Urothelium cell line (cell line): ENCODE measurements at regions not wholly inside any gene's neighbourhood (a gene's known extent, or its start where the extent isn't known, plus 50 kb on each side); places are given as distances from the start of the nearest gene placed in this dataset.

Experiments
- DNase-seq: peaks from one replicate; pipeline ENCODE4 v3.0.0; 2011; ENCODE audit warnings: low spot score, mixed read lengths
- FAIRE-seq: peaks from 2 replicates; lab custom pipeline; 2011; peaks lifted over from hg19 to GRCh38; lab: Jason Lieb, UNC

DNA sequence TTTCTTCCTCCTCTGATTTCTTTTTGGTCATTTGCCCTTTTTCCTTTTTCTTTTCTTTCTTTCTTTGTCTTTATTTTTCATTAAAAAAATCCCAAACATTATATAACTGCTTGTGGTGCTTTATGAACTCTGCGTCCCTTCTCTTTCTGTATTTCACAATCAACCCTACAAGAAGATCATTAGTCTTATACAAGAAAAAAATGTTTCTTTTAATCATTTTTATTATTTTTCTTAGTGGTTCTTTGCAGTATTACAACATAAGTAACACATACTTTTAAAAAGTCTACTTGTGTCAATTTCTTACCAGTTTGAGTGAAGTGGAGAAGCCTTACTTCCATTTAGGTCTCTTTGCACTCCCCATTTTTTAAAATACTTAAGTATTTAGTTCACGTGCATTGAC is 212.7 kb upstream of the SMC2 start:
- FAIRE-seq (no peak), DNase-seq (no peak)

DNA sequence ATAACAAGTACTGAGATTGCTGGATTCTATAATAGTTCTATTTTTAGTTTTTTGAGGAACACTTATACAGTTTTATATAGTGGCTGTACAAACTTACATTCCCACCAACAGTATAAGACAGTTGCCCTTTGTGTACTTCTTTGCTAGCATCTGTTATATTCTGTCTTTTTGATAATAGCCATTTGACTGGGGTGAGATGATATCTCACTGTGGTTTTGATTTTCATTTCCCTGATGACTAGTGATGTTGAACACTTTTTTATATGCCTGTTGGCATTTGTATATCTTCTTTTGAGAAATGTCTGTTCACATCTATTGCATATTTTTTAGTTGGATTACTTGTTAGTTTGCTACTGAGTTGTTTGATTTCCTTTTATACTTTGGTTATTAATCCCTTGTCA is 204.1 kb upstream of the SMC2 start:
- FAIRE-seq (no peak), DNase-seq (no peak)

DNA sequence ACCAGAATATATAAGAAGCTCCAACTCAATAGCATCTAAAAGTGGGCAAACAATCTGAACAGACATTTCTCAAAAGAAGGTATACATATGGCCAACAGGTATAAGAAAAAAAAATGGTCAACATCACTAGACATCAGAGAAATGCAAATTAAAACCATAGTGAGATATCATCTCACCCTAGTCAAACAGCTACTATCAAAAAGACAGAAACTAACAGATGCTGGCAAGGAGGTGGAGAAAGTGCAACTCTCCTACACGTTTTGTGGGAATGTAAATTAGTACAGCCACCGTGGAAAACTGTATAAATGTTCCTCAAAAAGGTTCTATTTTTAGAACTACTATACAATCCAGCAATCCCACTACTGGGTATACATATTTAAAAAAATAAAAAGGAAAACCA is 199.9 kb upstream of the SMC2 start:
- FAIRE-seq (no peak), DNase-seq (no peak)

DNA sequence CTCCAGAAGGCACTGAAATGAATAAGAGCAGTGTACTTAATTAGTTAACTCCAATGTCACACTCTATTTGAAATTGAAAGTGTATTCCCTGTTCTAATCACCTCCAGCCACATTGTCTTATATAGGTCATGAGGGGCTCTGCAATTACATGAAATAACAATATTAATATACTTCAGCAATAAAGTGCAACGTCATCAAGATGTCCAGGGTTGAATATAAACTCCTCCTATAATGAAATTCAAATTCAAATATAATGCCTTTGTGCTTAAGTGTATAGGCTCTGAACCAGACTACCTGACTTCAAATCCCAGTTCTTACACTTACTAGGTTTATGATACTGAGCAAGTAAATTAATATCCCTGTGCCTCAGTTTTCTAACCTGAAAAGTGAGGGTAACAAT is 195.6 kb upstream of the SMC2 start:
- DNase-seq (no peak), FAIRE-seq (no peak)

DNA sequence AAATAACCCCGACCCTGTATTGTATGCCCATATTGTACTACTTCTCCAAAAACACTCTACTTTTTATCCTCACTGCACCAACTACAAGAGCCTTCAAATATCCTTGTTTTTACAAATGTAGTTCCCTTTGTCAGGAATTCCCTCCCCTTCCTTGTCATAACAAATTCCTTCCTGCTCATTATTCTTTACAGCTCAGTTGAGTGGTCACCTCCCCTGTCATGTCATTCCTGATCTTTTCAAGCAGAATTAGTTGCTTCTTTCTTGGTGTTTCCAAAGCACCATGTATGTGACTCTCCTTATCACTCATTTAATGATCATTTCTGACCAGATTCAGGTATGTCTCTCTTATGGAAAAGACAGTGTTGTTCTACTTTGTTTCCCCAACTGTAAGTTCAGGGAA is 194.2 kb upstream of the SMC2 start:
- DNase-seq = no peak
- no peak for FAIRE-seq

DNA sequence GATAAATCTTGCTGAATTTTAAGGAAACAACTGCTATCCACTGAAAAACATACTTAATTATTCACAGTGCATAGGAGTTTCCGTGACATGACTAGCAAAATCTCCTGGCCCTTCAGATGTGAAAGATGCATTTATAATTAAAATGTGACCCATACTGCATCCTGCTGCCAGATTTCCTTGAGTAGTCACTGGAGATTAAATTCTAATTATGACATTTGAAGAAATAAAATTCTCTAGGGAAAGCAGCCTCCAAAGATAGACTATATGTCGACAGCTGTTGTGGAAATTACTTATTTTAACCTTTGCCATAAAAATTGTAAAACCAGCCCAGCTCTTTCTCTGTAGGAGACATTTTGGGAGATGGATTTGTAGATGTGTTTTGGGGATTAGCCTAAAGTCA is 193.6 kb upstream of the SMC2 start:
- FAIRE-seq = no peak
- no peak for DNase-seq

DNA sequence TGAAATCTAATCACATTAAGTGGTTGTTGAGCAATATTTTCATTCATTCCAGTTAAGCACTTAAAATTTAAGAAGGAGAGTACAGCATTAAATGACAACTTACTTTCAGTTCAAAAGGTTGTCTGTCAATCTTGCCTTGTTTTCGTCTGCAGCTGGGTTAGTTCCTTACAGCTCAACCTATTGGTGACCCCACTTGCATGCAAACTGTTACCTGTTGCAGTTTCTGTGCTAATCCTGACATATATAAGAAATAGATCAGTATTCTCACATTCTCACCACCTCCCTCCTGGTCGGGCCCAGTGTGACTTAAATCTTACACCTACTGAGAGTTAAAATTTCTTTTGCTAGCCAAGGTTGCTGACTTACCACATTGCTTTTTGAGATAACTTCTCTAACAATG is 191.8 kb upstream of the SMC2 start:
- FAIRE-seq (no peak), DNase-seq (no peak)

- no peak for DNase-seq
- FAIRE-seq = no peak
Measured at GRCh38 chr9:103904242-103904641, 189.9 kb upstream of the SMC2 start.

DNA sequence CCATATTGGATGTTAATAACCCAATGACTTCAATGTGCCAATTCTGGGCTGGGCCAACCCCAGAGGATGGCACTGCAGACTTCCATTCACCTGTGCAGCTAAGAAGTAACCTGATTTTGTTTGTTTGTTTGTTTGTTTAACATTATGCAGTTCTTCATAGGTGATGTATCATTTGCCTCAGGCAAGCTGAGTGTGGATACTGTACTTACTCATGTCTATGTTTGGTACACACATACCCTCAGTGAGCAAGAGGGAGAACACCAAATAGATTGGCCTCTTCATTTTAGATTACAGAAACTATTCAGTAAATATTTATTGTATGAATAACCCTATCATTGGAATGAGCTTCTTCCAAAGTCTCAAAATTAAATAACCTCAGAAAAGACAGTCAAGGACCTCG is 180.2 kb upstream of the SMC2 start:
- DNase-seq (no peak), FAIRE-seq (no peak)

DNA sequence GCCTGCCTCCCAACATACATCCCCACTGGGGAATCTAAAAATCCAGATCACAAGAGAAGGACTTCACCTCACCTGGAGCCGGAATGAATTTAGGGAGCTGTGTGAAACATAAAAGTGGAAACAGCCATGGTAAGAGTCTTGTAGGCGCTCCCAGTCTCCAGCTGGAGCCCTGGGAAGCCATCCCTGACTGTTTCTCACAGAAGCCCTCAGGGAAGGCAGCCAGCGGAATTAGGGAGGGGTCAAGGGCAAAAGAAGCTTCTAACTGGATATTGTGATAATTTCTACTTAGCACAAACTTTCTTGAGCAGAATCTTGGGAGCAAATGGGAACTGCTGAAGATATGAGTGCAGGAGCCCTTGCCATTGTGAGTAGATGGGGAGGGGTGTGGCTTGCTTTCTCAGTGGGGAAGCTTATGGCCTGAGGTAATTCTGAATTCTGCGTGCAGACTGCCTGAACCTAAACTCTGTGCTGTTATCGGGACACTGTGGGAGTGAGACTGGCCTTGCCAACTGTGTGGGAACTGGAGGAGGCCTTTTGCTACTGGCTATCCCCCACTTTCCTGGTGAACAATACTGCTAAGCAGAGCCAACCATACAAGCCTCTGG is 174.4 kb upstream of the SMC2 start:
- FAIRE-seq = no peak
- DNase-seq = no peak

DNA sequence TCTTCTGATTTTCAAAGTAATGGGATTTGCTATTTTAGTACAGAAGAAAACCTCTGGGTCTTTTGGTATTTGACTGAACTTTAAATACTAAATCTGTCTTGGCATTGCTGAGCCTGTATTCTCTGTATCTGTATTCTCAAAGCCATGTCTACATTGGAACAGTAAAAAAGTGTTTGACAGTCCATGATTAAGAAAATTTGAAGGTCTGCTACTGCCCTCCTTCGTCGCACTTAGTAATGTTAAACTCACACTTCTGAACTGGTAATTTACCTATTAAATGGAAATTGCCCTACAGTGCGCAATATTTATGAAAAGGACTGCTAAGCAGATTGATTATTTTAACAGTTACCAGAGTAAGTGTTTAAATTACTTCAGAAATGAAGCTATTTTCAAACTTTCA is 165.7 kb upstream of the SMC2 start:
- FAIRE-seq (no peak), DNase-seq (no peak)

DNA sequence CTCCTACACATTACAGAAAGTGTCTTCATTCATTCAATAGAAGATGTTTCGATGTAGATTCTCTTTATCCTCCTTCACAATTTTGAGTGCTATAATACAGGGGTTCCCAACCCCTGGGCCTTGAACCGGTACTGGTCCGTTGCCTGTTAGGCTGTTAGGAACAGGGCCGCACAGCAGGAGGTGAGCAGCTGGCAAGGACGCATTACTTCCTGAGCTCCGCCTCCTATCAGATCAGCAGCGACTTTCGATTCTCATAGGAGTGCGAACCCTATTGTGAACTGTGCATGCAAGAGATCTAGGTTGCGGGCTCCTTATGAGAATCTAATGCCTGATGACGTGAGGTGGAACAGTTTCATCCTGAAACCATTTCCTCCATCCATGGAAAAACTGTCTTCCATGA is 153.0 kb upstream of the SMC2 start:
- FAIRE-seq (no peak), DNase-seq (no peak)

DNA sequence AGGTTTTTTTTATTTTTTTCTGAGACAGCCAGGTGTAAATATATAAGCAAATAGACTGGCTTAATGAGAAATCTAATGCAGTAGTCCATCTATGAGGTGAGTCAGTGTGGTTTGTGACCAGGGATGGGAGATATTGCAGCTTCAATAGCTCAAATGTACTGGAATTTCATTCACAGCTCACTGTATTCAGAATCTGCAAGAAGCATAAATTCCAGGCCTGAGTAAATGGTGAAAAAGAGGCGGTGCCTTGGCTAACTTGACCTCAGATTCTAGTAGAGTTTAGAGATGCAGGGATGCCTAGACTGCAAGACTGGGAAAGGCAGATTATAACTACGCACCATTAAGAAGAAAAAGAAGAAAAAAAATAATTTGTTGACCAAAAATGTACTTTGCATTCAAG is 151.9 kb upstream of the SMC2 start:
- FAIRE-seq = no peak
- no peak for DNase-seq

GRCh38 chr9:103942651-103943050 is 151.5 kb upstream of the SMC2 start:
- DNase-seq = no peak
- no peak for FAIRE-seq

DNA sequence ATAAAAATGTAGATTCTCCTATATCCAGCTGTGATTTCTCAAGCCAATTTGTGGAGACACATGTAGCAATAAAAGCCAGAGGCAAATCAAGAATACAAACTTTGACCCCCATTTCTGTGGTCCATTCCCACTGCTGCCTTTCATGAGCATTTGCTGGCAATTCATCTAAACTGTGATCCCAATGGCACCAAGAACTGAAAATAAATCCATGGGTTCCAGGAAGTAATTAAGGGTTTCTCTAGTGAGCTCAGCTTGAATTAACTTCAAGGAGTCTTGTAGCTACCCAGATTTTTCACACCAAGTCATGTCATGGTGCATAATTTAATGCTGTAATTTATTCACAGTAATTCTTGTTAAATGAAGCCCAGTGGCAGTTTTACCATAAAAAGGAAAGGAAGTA is 145.0 kb upstream of the SMC2 start:
- DNase-seq (no peak), FAIRE-seq (no peak)

GRCh38 chr9:103977163-103977562 is 116.9 kb upstream of the SMC2 start:
- FAIRE-seq = no peak
- DNase-seq = no peak

DNA sequence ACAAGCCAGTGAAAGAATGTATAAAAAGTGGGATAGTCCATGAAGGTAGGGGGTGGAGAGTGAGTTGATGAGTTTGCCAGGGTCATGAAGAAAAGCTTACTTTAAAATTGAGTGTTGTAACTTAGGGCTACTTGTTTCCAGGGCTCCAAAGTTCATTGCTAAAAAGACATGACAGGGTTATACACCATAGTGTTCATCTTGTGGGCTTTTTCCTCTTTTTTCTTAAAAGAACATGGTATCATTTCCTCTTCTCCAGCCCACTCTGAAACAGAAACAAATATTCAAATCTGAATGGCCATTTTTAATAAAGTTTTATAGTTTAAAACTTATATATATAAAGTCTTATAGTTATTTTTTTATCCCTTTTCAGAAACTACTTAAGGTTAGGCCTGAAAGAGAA is 115.7 kb upstream of the SMC2 start:
- no peak for DNase-seq

DNA sequence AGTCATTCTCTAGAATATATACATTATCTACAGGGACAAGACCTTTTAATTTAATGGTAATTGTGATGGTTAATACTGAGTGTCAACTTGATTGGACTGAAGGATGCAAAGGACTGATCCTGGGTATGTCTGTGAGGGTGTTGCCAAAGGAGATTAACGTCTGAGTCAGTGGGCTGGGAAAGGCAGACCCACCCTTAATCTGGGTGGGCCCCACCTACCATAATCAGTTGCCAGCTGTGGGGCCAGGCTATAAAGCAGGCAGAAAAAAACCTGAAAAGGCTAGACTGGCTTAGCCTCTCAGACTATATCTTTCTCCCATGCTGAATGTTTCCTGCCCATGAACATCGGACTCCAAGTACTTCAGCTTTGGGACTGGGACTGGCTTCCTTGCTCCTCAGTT is 112.2 kb upstream of the SMC2 start:
- DNase-seq (no peak), FAIRE-seq (no peak)

More for the DNA sequence above, 115.7 kb upstream of the SMC2 start:
- FAIRE-seq = no peak

DNA sequence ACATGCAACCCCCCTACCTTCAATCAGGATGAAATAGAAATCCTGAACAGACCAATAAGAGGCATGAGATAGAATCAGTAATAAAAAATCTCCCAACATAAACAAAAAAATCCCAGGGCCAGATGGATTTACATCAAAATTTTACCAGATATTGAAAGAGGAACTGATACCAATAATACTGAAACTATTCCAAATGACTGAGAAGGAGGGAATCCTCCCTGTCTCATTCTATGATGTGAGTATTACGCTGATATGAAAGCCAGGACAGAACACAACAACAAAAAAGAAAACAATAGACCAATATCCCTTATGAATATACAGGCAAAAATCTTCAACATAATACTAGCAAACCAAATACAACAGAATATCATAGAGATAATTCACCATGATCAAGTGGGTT is 109.0 kb upstream of the SMC2 start:
- FAIRE-seq = no peak
- no peak for DNase-seq

DNA sequence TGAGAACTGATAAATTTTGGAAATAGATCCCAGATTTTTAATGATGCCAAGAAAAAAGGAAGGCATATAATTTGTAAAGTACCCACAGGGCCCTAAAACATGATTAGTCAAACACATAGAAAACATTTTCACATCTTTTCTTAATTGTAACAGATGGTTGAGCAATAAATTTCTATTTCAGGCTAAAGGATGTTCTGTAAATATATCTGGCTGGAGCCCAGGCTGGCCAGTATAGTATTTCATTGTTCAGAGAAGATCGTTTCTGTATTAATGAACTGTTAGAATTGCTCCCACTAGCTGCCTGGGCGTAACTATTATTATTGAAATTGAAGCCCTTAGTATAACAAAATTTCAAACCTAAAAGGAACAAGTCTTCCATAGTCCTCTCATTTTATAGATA is 105.3 kb upstream of the SMC2 start:
- DNase-seq (no peak), FAIRE-seq (no peak)

- DNase-seq (no peak), FAIRE-seq (no peak)
Measured at GRCh38 chr9:103990311-103990710, 103.8 kb upstream of the SMC2 start.

GRCh38 chr9:103991001-103991400 is 103.1 kb upstream of the SMC2 start:
- no peak for DNase-seq
- FAIRE-seq = no peak

DNA sequence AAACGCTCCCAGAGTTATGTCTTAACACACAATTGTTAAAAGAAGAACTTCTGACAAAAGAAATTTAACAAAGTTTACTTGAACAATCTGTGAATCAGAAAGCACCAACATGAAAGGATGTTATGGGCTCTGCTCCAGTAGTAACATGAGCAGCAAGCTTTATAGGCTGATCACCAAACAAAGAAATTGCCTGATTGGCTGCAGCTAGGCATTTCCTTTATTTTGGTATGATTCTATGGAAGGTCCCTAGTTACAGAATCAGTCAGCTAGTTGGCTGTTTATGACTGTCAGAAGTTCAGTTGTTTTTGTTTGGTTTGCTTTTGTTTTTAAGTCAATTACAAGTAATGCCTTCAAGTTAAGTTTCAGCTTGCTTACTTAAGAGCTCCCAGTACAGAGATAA is 102.4 kb upstream of the SMC2 start:
- DNase-seq (no peak), FAIRE-seq (no peak)
